GM19238 (cell line): ENCODE measurements at regions not wholly inside any gene's neighbourhood (a gene's known extent, or its start where the extent isn't known, plus 50 kb on each side); places are given as distances from the start of the nearest gene placed in this dataset.

Experiments
- DNase-seq: peaks from one replicate; pipeline ENCODE4 v3.0.0; 2011; ENCODE audit warnings: low spot score; ENCODE audit not compliant: insufficient read length

GRCh38 chr9:35540315-35540714 lies 50.4 kb downstream of the RUSC2 start:
- DNase-seq: no peak

- no peak for DNase-seq
Measured at GRCh38 chr9:35546853-35547252, 56.9 kb downstream of the RUSC2 start.

- DNase-seq: no peak
Measured at GRCh38 chr9:35547889-35548418, 57.1 kb upstream of the TESK1 start.

- no peak for DNase-seq
Measured at GRCh38 chr9:35548571-35548970, 56.5 kb upstream of the TESK1 start.

- no peak for DNase-seq
Measured at GRCh38 chr9:35549441-35549840, 55.6 kb upstream of the TESK1 start.

GRCh38 chr9:35552376-35552775 lies 52.7 kb upstream of the TESK1 start:
- no peak for DNase-seq

GRCh38 chr9:35552837-35553236 lies 52.2 kb upstream of the TESK1 start:
- no peak for DNase-seq

- DNase-seq: peak; percentile 41
Measured at GRCh38 chr9:35553670-35554543, 51.2 kb upstream of the TESK1 start.

GRCh38 chr9:35555246-35555701 lies 49.8 kb upstream of the TESK1 start:
- no peak for DNase-seq
